Thyroid gland (tissue), 4 donors: ENCODE measurements at regions not wholly inside any gene's neighbourhood (a gene's known extent, or its start where the extent isn't known, plus 50 kb on each side); places are given as distances from the start of the nearest gene placed in this dataset.
A peak's percentile ranks its signal among the peaks of the same experiment; 100 is the strongest.

Source experiments
- DNase-seq, 2 donors: peaks; one replicate each; pipeline ENCODE4 v3.0.0-alpha.2; 2019
- H3K27ac ChIP-seq, 3 donors: fragments of 200-600 bp; sonication (generic); 1 replicate in 2 of 3; 2 replicates in 1 of 3; pipeline ENCODE4 v1.5.1; 2016 to 2019; ENCODE audit warnings: mild to moderate bottlenecking in 1 of 3, moderate library complexity in 1 of 3
- H3K27me3 ChIP-seq: fragments of 200-600 bp; sonication (generic); one replicate; pipeline ENCODE4 v1.5.1; 2019
- H3K36me3 ChIP-seq, 2 donors: fragments of 200-600 bp; sonication (generic); one replicate each; pipeline ENCODE4 v1.5.1; 2016 to 2019
- H3K4me1 ChIP-seq, 2 donors: fragments of 200-600 bp; sonication (generic); one replicate each; pipeline ENCODE4 v1.5.1; 2017 to 2019
- H3K4me3 ChIP-seq, 3 donors: fragments of 200-600 bp; sonication (generic); replicated peaks in 1 of 3; 1 replicate in 2 of 3; 2 replicates in 1 of 3; pipeline ENCODE4 v1.5.1; 2016; ENCODE audit warnings: mild to moderate bottlenecking in 1 of 3
- H3K9me3 ChIP-seq: fragments of 200-600 bp; sonication (generic); one replicate; pipeline ENCODE4 v1.5.1; 2017
- POLR2A ChIP-seq, 2 donors: fragments of 450-650 bp; IDR thresholded peaks; one replicate each; pipeline ENCODE4 v1.6.1; 2017; ENCODE audit warnings: antibody characterized with exemption in 2 of 2, mild to moderate bottlenecking in 2 of 2, moderate library complexity in 1 of 2
- WGBS, 2 donors: methylation state at CpG; one replicate each; pipeline ENCODE4 v1.1.5; 2017; 5-methylcytosine and 5-hydroxymethylcytosine counted together
- intact Hi-C: fragments of 100-400 bp; cut with DNase I; formaldehyde crosslinking; loops from one replicate; pipeline ENCODE4 v1.15.1; 2023
- TF ChIP-seq, protein P1 (sequence below), 6 experiments: fragments of 200-600 bp in 3 of 6; fragments of 450-650 bp in 3 of 6; sonication (generic) in 3 of 6; IDR thresholded peaks; one replicate each; pipeline ENCODE4 v1.5.1; 2016 to 2019; ENCODE audit warnings: antibody characterized with exemption in 6 of 6, mild to moderate bottlenecking in 2 of 6, inconsistent platforms in 1 of 6, moderate library complexity in 1 of 6

DNA sequence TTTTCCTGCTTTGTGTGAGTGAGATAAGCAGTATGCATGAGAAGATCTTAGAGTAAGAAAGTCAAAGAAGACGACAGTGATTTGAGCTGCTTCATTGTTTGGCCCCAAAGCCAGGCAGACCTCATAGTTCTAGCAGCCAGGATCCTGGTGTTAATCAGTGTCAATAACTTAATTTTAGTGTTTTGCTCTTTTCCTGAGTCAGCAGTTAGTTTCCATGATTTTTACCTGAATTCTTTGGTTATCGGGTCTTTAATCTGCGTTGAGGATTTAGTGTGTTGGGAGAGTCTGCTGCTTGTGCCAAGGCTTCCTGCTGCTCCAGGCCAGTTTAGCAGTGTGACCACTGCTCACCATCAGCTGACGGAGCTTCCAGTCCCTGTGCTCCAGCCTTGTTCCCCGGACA, 241.6 kb upstream of the SOX5 start:
- H3K4me1 ChIP-seq = no peaks in the 10 kb centered on the region
- no peak overlapping the region for H3K4me3 ChIP-seq
- intact Hi-C loops = no loop called here
- no peaks in the 10 kb centered on the region for H3K9me3 ChIP-seq
- DNase-seq = no peak
- H3K27ac ChIP-seq = no peak overlapping the region
- TF ChIP-seq, protein P1, sequence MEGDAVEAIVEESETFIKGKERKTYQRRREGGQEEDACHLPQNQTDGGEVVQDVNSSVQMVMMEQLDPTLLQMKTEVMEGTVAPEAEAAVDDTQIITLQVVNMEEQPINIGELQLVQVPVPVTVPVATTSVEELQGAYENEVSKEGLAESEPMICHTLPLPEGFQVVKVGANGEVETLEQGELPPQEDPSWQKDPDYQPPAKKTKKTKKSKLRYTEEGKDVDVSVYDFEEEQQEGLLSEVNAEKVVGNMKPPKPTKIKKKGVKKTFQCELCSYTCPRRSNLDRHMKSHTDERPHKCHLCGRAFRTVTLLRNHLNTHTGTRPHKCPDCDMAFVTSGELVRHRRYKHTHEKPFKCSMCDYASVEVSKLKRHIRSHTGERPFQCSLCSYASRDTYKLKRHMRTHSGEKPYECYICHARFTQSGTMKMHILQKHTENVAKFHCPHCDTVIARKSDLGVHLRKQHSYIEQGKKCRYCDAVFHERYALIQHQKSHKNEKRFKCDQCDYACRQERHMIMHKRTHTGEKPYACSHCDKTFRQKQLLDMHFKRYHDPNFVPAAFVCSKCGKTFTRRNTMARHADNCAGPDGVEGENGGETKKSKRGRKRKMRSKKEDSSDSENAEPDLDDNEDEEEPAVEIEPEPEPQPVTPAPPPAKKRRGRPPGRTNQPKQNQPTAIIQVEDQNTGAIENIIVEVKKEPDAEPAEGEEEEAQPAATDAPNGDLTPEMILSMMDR (IDR thresholded peaks at IDR 0.05) = no peak
- no peak for TF ChIP-seq POLR2A (IDR thresholded peaks at IDR 0.05)
- 89 to 91% methylated on average over 5 of the region's 5 CpGs for WGBS, 2 donors
- H3K27me3 ChIP-seq = no peaks in the 10 kb centered on the region
- H3K36me3 ChIP-seq = no peaks in the 10 kb centered on the region

- no peak for DNase-seq
- Histone ChIP-seq H3K9me3 (no peaks in the 10 kb centered on the region), H3K4me3 (no peak overlapping the region), H3K36me3 (no peaks in the 10 kb centered on the region), H3K27ac (no peak overlapping the region), H3K4me1 (no peaks in the 10 kb centered on the region), H3K27me3 (no peaks in the 10 kb centered on the region)
- intact Hi-C loops = no loop called here
- TF ChIP-seq POLR2A (IDR thresholded peaks at IDR 0.05) = no peak
- TF ChIP-seq, protein P1 (IDR thresholded peaks at IDR 0.05) = no peak
- WGBS, 2 donors = 95 to 96% methylated on average over 1 of the region's 1 CpG
Observed at GRCh38 chr12:24185782-24186181, 236.3 kb upstream of the SOX5 start.

DNA sequence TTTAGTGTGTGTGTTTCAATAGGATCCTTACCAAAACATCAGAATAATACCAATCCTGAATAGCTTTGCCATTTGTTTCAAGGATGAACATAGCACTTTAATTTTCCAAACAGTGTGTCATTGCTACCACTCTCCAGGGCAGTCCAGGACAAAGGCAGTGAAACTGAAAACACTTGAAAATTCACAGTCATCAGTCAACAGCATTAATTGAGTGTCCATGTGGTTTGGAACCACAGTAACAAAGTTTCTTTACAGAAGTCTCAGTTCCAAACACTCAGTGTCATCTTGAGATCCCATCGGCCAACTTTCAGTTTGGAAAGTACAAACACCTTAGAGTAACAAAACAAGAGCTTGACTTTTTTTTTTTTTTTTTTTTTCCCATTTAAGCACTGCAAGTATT, 228.4 kb upstream of the SOX5 start:
- WGBS, 2 donors = 24 to 28% methylated on average over 1 of the region's 1 CpG
- intact Hi-C loops = no loop called here
- H3K27ac ChIP-seq = peak overlapping the region in 2 of 3 donors; percentile 18 to 29
- TF ChIP-seq POLR2A (IDR thresholded peaks at IDR 0.05) = no peak
- TF ChIP-seq, protein P1 (IDR thresholded peaks at IDR 0.05) = no peak
- no peaks in the 10 kb centered on the region for H3K36me3 ChIP-seq
- peaks cover 5 to 11% of the 10 kb centered on the region in 2 donors for H3K4me1 ChIP-seq
- no peak overlapping the region for H3K4me3 ChIP-seq
- no peaks in the 10 kb centered on the region for H3K27me3 ChIP-seq
- DNase-seq = peak; percentile 13 to 15
- no peaks in the 10 kb centered on the region for H3K9me3 ChIP-seq

GRCh38 chr12:24175929-24176328, 226.5 kb upstream of the SOX5 start:
- Histone ChIP-seq H3K27me3 (no peaks in the 10 kb centered on the region), H3K4me3 (no peak overlapping the region), H3K9me3 (no peaks in the 10 kb centered on the region), H3K4me1 (peaks cover 5 to 11% of the 10 kb centered on the region in 2 donors), H3K36me3 (no peaks in the 10 kb centered on the region), H3K27ac (no peak overlapping the region)
- TF ChIP-seq POLR2A (IDR thresholded peaks at IDR 0.05) = no peak
- TF ChIP-seq, protein P1 (IDR thresholded peaks at IDR 0.05) = no peak
- intact Hi-C loops = no loop called here
- WGBS, 2 donors = 71 to 96% methylated on average over 4 of the region's 4 CpGs
- no peak for DNase-seq

GRCh38 chr12:24175284-24175683, 225.8 kb upstream of the SOX5 start:
- intact Hi-C loops = no loop called here
- no peaks in the 10 kb centered on the region for H3K36me3 ChIP-seq
- 82 to 88% methylated on average over 2 of the region's 2 CpGs for WGBS, 2 donors

More at GRCh38 chr12:24175284-24175683, 225.8 kb upstream of the SOX5 start:
- DNase-seq = no peak
- H3K4me1 ChIP-seq = peaks cover 5 to 11% of the 10 kb centered on the region in 2 donors
- no peak for TF ChIP-seq POLR2A (IDR thresholded peaks at IDR 0.05)
- TF ChIP-seq, protein P1 (IDR thresholded peaks at IDR 0.05) = no peak
- no peaks in the 10 kb centered on the region for H3K27me3 ChIP-seq
- H3K9me3 ChIP-seq = no peaks in the 10 kb centered on the region
- no peak overlapping the region for H3K4me3 ChIP-seq
- no peak overlapping the region for H3K27ac ChIP-seq
